Subcutaneous abdominal adipose tissue (tissue), 5 donors: ENCODE measurements at regions not wholly inside any gene's neighbourhood (a gene's known extent, or its start where the extent isn't known, plus 50 kb on each side); places are given as distances from the start of the nearest gene placed in this dataset.

ENCODE experiments used
- H3K27ac ChIP-seq: one replicate; pipeline ENCODE4 v1.7.0; 2013; ENCODE audit warnings: low read depth, mild to moderate bottlenecking, inconsistent platforms, low read length, moderate library complexity
- H3K27me3 ChIP-seq, 5 donors: one replicate each; pipeline ENCODE4 v1.7.0; 2013; ENCODE audit warnings: low read length in 5 of 5, inconsistent platforms in 1 of 5; ENCODE audit not compliant: control insufficient read depth in 5 of 5, insufficient read depth in 4 of 5
- H3K36me3 ChIP-seq, 5 donors: one replicate each; pipeline ENCODE4 v1.7.0; 2013; ENCODE audit warnings: low read length in 5 of 5; ENCODE audit not compliant: control insufficient read depth in 5 of 5, insufficient read depth in 5 of 5
- H3K4me1 ChIP-seq, 5 donors: one replicate each; pipeline ENCODE4 v1.7.0; 2013; ENCODE audit warnings: low read length in 5 of 5, mild to moderate bottlenecking in 3 of 5, moderate library complexity in 1 of 5; ENCODE audit not compliant: control insufficient read depth in 5 of 5, insufficient read depth in 5 of 5
- H3K4me3 ChIP-seq, 5 donors: one replicate each; pipeline ENCODE4 v1.7.0; 2013; ENCODE audit warnings: low read length in 5 of 5, low read depth in 1 of 5
- H3K9ac ChIP-seq, 5 donors: one replicate each; pipeline ENCODE4 v1.7.0; 2013; ENCODE audit warnings: low read length in 5 of 5, mild to moderate bottlenecking in 4 of 5, moderate library complexity in 3 of 5
- H3K9me3 ChIP-seq, 5 donors: one replicate each; pipeline ENCODE4 v1.7.0; 2013; ENCODE audit warnings: low read length in 5 of 5; ENCODE audit not compliant: control insufficient read depth in 5 of 5
- donor health status: healthy.
- donor health status: healthy.
- donor health status: healthy.
- donor health status: healthy.
- donor health status: healthy.

DNA sequence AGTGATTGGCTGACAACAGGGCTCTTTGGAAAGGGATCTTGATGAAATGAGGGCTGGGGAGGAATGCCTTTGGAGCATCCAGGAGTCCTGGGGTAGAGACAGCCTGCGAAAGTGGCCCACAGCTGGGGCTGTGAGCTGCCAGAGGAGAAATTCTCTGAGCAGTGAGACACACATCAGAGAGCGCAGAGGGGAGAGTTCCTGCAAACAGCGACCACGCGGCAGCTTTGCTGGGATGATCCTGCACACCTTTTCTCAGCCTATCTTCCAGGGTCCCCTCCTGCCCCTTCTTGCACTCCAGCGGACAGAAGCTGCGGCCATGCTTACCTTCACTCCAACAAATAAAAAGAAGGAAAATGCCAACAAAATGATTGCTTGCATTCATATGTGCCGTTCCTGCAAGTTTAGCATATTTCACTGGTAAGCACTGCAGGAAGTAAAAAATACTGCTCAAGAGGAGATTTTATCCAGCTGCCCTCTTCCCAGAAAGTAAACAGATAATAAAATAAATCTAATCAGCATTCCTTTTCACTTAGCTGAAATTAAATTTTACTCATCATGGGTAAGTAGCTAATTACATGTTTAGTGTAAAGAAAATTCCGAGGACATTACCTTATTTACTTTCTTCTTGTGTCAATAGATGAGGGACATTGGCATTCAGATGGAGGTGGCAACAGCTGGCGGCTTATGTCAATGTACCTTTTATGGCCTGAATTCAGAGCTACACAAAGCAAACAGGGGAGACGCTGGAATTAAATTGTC is 339.9 kb upstream of the ARID1B start:
- no peak overlapping the region for H3K27ac ChIP-seq
- H3K27me3 ChIP-seq, result peaks cover 0 to 3% (median 0%) of the 10 kb centered on the region in 5 donors

DNA sequence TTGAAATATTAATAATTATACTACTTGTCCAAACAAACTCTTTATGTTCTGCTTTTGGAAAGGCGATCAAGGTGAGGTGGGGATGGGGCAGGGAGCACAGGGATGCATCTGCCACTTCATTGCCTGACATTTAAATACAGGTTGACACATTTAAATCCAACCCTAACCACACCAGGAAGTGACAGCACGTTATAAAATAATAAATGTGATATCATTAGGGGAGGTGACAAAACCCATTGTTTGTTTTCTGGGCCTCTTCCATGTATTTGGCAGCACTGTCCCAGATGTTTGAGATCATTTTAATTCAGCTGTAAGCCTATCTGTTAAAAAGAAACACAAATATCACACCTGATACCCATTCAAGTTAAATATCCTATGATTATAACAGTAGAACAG is 342.4 kb upstream of the ARID1B start:
- no peak overlapping the region for H3K4me3 ChIP-seq
- H3K9ac ChIP-seq, result no peak overlapping the region
- no peaks in the 10 kb centered on the region for H3K36me3 ChIP-seq
- no peak overlapping the region for H3K27ac ChIP-seq
- H3K9me3 ChIP-seq, result peaks cover 0 to 6% (median 0%) of the 10 kb centered on the region in 5 donors
- no peaks in the 10 kb centered on the region for H3K4me1 ChIP-seq
- peaks cover 0 to 3% (median 0%) of the 10 kb centered on the region in 5 donors for H3K27me3 ChIP-seq

More for the DNA sequence above, 339.9 kb upstream of the ARID1B start:
- Histone ChIP-seq H3K36me3 (no peaks in the 10 kb centered on the region), H3K4me3 (no peak overlapping the region), H3K4me1 (no peaks in the 10 kb centered on the region), H3K9me3 (peaks cover 0 to 6% (median 4%) of the 10 kb centered on the region in 5 donors), H3K9ac (no peak overlapping the region)

DNA sequence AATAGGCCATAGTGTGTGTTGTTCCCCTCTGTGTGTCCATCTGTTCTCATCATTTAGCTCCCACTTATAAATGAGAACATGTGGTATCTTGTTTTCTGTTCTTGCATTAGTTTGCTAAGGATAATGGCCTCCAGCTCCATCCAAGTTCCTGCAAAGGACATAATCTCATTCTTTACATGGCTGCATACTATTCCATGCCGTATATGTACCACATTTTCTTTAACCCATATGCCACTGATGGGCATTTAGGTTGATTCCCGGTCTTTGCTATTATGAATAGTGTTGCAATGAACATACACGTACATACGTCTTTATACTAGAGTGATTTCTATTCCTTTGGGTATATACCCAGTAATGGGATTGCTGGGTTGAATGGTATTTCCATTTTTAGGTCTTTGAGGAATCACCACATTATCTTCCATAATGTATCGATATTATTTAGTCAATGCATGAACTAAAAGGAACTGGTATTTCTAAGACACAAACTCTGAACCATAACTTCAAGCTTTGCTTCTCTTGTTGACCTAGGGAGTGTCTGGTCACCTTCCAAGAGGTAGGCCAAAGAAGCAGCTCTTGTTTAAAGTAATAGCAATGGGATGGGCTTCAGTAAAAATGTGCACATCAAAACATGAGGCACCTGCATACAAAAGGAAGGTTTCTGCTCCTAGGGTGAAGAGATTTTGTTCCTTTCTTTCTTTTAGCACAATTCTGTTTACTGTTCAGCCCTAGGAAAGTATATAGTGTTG is 343.0 kb upstream of the ARID1B start:
- Histone ChIP-seq H3K9ac (no peak overlapping the region), H3K36me3 (no peaks in the 10 kb centered on the region), H3K4me3 (no peak overlapping the region), H3K27ac (no peak overlapping the region), H3K9me3 (peaks cover 0 to 6% (median 0%) of the 10 kb centered on the region in 5 donors), H3K27me3 (peaks cover 0 to 3% (median 0%) of the 10 kb centered on the region in 5 donors), H3K4me1 (no peaks in the 10 kb centered on the region)

DNA sequence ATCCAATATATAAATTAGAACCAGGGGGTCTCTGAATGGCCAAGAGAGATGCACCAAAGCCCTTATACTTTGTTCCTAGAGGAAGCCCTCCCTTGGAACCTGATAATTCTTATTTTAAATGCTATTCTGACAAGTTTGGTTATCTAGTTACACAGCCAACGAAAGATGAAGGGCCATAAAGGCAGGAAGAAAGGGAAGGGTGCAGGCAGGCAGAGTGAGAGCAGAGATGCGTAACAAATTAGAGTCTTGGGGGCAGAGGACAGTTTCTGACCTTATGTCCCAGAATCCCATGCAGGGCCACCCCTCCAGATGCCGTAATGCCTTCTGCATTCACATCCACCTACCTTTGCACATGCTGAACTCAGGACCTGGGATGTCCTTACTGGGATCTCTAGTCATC is 344.6 kb upstream of the ARID1B start:
- no peak overlapping the region for H3K9ac ChIP-seq
- H3K27me3 ChIP-seq, result peaks cover 0 to 2% (median 0%) of the 10 kb centered on the region in 5 donors
- H3K27ac ChIP-seq, result no peak overlapping the region
- H3K4me3 ChIP-seq, result no peak overlapping the region
- no peaks in the 10 kb centered on the region for H3K4me1 ChIP-seq
- H3K36me3 ChIP-seq, result no peaks in the 10 kb centered on the region
- H3K9me3 ChIP-seq, result peaks cover 0 to 6% (median 0%) of the 10 kb centered on the region in 5 donors

DNA sequence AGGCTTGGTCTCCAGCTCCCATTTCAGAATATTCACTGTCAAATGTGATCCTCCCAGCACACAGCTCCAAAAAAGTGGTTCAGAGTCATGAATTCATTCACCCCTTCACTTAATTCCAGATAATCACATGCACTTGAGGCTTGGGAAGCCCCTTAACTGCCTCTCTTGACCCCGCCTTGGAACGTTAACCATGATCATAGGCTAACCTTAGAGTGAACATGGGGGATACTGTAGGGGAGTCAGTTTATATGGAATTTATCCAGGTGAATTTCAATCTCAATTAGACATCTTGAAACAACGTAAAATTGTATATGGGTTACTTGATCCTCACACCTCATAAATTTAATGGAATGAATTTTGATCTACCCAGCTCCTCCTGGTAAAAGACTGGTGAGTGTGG is 346.8 kb upstream of the ARID1B start:
- peaks cover 0 to 2% (median 0%) of the 10 kb centered on the region in 5 donors for H3K27me3 ChIP-seq
- H3K36me3 ChIP-seq, result no peaks in the 10 kb centered on the region
- H3K27ac ChIP-seq, result no peak overlapping the region
- H3K4me1 ChIP-seq, result no peaks in the 10 kb centered on the region
- peaks cover 0 to 6% (median 0%) of the 10 kb centered on the region in 5 donors for H3K9me3 ChIP-seq
- no peak overlapping the region for H3K9ac ChIP-seq
- H3K4me3 ChIP-seq, result no peak overlapping the region

DNA sequence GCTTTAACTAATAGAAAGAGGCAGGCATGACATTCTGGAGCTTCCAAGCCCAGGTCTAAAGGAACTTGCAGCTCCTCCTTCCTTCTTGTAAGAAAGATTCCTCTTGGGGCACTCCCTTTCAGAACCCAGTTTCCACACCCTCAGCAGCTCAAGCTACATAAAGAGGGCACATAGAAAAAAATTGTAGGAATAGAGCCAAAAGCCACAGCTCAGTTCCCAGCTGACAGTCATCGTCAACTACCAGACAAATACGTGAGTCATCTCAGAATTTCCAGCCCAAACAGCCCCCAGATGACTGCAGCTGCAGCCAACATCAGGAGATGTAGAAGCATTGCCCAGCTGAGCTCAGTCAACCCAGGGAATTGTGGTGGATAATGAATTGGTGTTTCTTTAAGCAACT is 349.8 kb upstream of the ARID1B start:
- H3K27me3 ChIP-seq, result no peaks in the 10 kb centered on the region
- H3K27ac ChIP-seq, result no peak overlapping the region
- H3K9ac ChIP-seq, result no peak overlapping the region
- no peaks in the 10 kb centered on the region for H3K4me1 ChIP-seq
- no peaks in the 10 kb centered on the region for H3K36me3 ChIP-seq
- peaks cover 0 to 12% (median 7%) of the 10 kb centered on the region in 5 donors for H3K9me3 ChIP-seq
- H3K4me3 ChIP-seq, result no peak overlapping the region

- H3K4me1 ChIP-seq, result no peaks in the 10 kb centered on the region
- no peak overlapping the region for H3K4me3 ChIP-seq
- H3K9ac ChIP-seq, result no peak overlapping the region
- H3K36me3 ChIP-seq, result no peaks in the 10 kb centered on the region
- H3K9me3 ChIP-seq, result peaks cover 0 to 16% (median 14%) of the 10 kb centered on the region in 5 donors
- no peaks in the 10 kb centered on the region for H3K27me3 ChIP-seq
- H3K27ac ChIP-seq, result no peak overlapping the region
Observed at GRCh38 chr6:156425359-156426020, 351.7 kb upstream of the ARID1B start.

DNA sequence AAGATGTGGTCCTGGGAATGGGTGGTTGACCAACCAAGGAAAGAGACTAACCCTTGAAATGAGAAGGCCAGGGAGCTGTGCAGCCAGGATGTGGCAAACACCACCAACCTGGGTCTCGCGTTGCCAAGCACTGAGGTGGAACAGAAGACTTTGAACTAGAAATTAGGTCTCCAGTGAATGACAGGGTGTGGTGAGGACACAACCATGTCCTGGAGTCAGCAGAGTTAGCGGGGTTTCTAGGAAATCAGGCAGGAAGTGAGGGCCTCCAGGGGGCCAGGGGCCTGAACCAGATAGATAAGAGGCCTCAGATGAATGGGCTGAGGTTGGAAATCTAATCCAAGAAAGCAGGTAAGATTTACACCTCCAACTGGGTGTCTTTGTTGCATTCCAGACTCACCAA is 353.3 kb upstream of the ARID1B start:
- H3K4me1 ChIP-seq, result no peaks in the 10 kb centered on the region
- no peak overlapping the region for H3K9ac ChIP-seq
- no peak overlapping the region for H3K4me3 ChIP-seq
- no peak overlapping the region for H3K27ac ChIP-seq
- H3K9me3 ChIP-seq, result peaks cover 0 to 16% (median 14%) of the 10 kb centered on the region in 5 donors
- no peaks in the 10 kb centered on the region for H3K36me3 ChIP-seq
- H3K27me3 ChIP-seq, result no peaks in the 10 kb centered on the region

DNA sequence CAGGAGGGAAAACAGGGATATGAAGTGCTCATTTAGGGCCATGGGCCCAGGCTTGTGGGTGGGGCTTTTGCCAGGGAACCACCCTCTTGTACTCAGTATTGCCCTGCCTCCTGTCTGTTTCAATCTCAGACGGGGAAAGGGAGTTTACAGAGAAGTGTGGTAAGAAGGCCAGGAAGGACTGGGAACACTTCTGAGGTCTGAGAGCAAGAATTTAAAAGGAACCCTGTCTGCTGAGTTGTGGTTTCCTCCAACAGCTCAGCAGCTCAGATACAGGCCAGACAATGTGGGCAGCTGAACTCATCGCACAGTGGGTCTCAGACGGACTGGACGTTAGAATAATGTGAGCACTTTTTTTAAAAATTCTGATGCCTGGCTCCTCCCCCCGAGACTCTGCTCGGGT is 354.1 kb upstream of the ARID1B start:
- no peak overlapping the region for H3K9ac ChIP-seq
- H3K27ac ChIP-seq, result no peak overlapping the region
- H3K4me1 ChIP-seq, result peaks cover 0 to 4% (median 0%) of the 10 kb centered on the region in 5 donors
- H3K9me3 ChIP-seq, result peaks cover 0 to 16% (median 14%) of the 10 kb centered on the region in 5 donors
- H3K27me3 ChIP-seq, result no peaks in the 10 kb centered on the region
- no peaks in the 10 kb centered on the region for H3K36me3 ChIP-seq
- H3K4me3 ChIP-seq, result no peak overlapping the region

DNA sequence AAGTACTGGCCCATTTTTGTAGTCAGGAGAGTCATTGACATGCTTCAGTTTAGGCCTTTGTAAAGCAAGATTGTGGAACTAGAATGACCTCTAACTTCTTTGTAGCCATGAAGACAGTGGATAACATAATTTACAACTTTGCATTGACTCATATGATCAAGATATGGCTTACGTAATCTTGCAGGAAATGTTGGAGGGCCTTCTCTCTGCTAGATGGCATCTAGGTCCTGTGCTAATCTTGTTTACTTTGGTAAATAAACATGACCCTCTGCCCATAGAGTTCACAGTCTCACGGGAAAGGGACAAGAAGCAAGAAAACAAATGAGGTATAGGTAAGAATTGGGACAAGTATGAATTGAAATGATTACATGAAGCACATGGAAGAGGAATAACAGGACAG is 355.2 kb upstream of the ARID1B start:
- H3K36me3 ChIP-seq, result no peaks in the 10 kb centered on the region
- no peak overlapping the region for H3K27ac ChIP-seq
- peaks cover 0 to 16% (median 14%) of the 10 kb centered on the region in 5 donors for H3K9me3 ChIP-seq
- no peaks in the 10 kb centered on the region for H3K27me3 ChIP-seq
- no peak overlapping the region for H3K9ac ChIP-seq
- no peak overlapping the region for H3K4me3 ChIP-seq
- H3K4me1 ChIP-seq, result peaks cover 0 to 5% (median 0%) of the 10 kb centered on the region in 5 donors
